Endothelial cell of umbilical vein (primary cell): ENCODE measurements at regions not wholly inside any gene's neighbourhood (a gene's known extent, or its start where the extent isn't known, plus 50 kb on each side); places are given as distances from the start of the nearest gene placed in this dataset.

Experiments used
- BruUV-seq: library from RNA; stranded (reverse); fragments of 400-500 nt; replicated peaks from 2 replicates; lab custom pipeline; 2021; lab: Mats Ljungman, UMichigan
- CTCF ChIA-PET: fragments of 300-600, 350-600 bp; sonication (Branson Sonifier 250); formaldehyde crosslinking; loops from one replicate; lab custom pipeline; 2021; ENCODE audit warnings: antibody characterized with exemption, inconsistent platforms; lab: Charles Lee
- POLR2A ChIA-PET: fragments of 300-600, 350-600 bp; sonication (Branson Sonifier 250); formaldehyde crosslinking; loops from one replicate; lab custom pipeline; 2021; ENCODE audit warnings: antibody characterized with exemption, inconsistent platforms; lab: Charles Lee
- DNase-seq: peaks from one replicate; pipeline ENCODE4 v3.0.0-alpha.2; 2011; ENCODE audit warnings: low read depth, low spot score
- FAIRE-seq: peaks from 2 replicates; lab custom pipeline; 2011; peaks lifted over from hg19 to GRCh38; lab: Jason Lieb, UNC
- H2AFZ ChIP-seq: 2 replicates; pipeline ENCODE4 v1.6.0; 2012; ENCODE audit warnings: low read depth, low read length, control low read depth, inconsistent platforms
- H3K27ac ChIP-seq: 2 replicates; pipeline ENCODE4 v1.5.1; 2011; ENCODE audit warnings: low read depth, mild to moderate bottlenecking, control low read depth, low read length, moderate library complexity; ENCODE audit not compliant: insufficient read depth
- H3K27me3 ChIP-seq, 2 experiments: 2 replicates each; pipeline versions ENCODE4 v1.6.0 to v1.6.1; 2011; ENCODE audit warnings: low read length in 2 of 2, mixed read lengths in 1 of 2; ENCODE audit not compliant: control insufficient read depth in 2 of 2, insufficient read depth in 2 of 2
- H3K36me3 ChIP-seq, 2 experiments: 2 replicates in 1 of 2; 3 replicates in 1 of 2; pipeline ENCODE4 v1.5.1; 2011; ENCODE audit warnings: low read length in 2 of 2, mild to moderate bottlenecking in 1 of 2, moderate library complexity in 1 of 2; ENCODE audit not compliant: control insufficient read depth in 2 of 2, insufficient read depth in 2 of 2; ENCODE audit errors: extremely low read depth in 1 of 2
- H3K4me1 ChIP-seq: 3 replicates; pipeline ENCODE4 v1.5.1; 2011; ENCODE audit warnings: mild to moderate bottlenecking, low read length; ENCODE audit not compliant: control insufficient read depth, insufficient read depth; ENCODE audit errors: extremely low read depth
- H3K4me2 ChIP-seq: 2 replicates; pipeline ENCODE4 v1.6.1; 2011; ENCODE audit warnings: low read length, control low read depth, mixed read lengths; ENCODE audit not compliant: insufficient read depth
- H3K4me3 ChIP-seq, 3 experiments: fragments of 200-600 bp in 1 of 3; sonication (generic), shearing (Covaris generic) in 1 of 3; replicated peaks in 1 of 3; 2 replicates each; pipeline ENCODE4 v1.5.1; 2011 to 2016; ENCODE audit warnings: control low read depth in 3 of 3, low read length in 3 of 3, mild to moderate bottlenecking in 2 of 3, inconsistent platforms in 1 of 3, low read depth in 1 of 3, moderate library complexity in 1 of 3; ENCODE audit not compliant: insufficient read depth in 1 of 3
- H3K79me2 ChIP-seq: 2 replicates; pipeline ENCODE4 v1.6.0; 2012; ENCODE audit warnings: low read length, inconsistent platforms; ENCODE audit not compliant: control insufficient read depth, insufficient read depth
- H3K9ac ChIP-seq: replicated peaks from 2 replicates; pipeline ENCODE3; 2011; ENCODE audit warnings: low read length, control low read depth; ENCODE audit not compliant: insufficient read depth; ENCODE audit errors: extremely low read depth
- H3K9me1 ChIP-seq: replicated peaks from 3 replicates; pipeline ENCODE4 v1.6.0; 2011; ENCODE audit warnings: mild to moderate bottlenecking, low read length; ENCODE audit not compliant: control insufficient read depth, insufficient read depth; ENCODE audit errors: extremely low read depth
- H3K9me3 ChIP-seq: replicated peaks from 2 replicates; pipeline ENCODE4 v1.5.1; 2012; ENCODE audit warnings: low read length, inconsistent platforms; ENCODE audit not compliant: control insufficient read depth, insufficient read depth
- H4K20me1 ChIP-seq: replicated peaks from 2 replicates; pipeline ENCODE3; 2011; ENCODE audit warnings: mild to moderate bottlenecking, low read length; ENCODE audit not compliant: control insufficient read depth, insufficient read depth; ENCODE audit errors: extremely low read depth
- EZH2 ChIP-seq: IDR thresholded peaks from 2 replicates; pipeline ENCODE4 v1.6.1; 2012; ENCODE audit warnings: borderline replicate concordance, low read depth, mild to moderate bottlenecking, moderate library complexity, low read length, inconsistent platforms; ENCODE audit not compliant: severe bottlenecking
- FOS ChIP-seq: IDR thresholded peaks from 2 replicates; pipeline ENCODE4 v1.6.1; 2011; ENCODE audit warnings: mild to moderate bottlenecking, low read length, moderate library complexity, borderline replicate concordance; ENCODE audit not compliant: insufficient read depth
- GATA2 ChIP-seq: IDR thresholded peaks from 2 replicates; pipeline ENCODE4 v1.7.0; 2011; ENCODE audit warnings: low read depth, mild to moderate bottlenecking, moderate library complexity, mixed read lengths, low read length; ENCODE audit not compliant: insufficient read length, insufficient read depth
- JUN ChIP-seq: IDR thresholded peaks from 2 replicates; pipeline ENCODE4 v1.6.1; 2011; ENCODE audit warnings: borderline replicate concordance, low read depth; ENCODE audit not compliant: insufficient read length, insufficient read depth
- MYC ChIP-seq: IDR thresholded peaks from one replicate; pipeline ENCODE4 v1.6.1; 2011; ENCODE audit warnings: mild to moderate bottlenecking, low read depth, low read length
- POLR2A ChIP-seq: IDR thresholded peaks from 2 replicates; pipeline ENCODE4 v1.6.1; 2012; ENCODE audit warnings: low read depth, mild to moderate bottlenecking, control low read depth, low read length
- POLR2AphosphoS5 ChIP-seq: IDR thresholded peaks from 2 replicates; pipeline ENCODE4 v1.6.1; 2012; ENCODE audit warnings: low read depth, mild to moderate bottlenecking, control low read depth, low read length, moderate library complexity; ENCODE audit not compliant: insufficient read depth
- dilution Hi-C: fragments of 300-500 bp; cut with MboI; formaldehyde crosslinking; loops from one replicate; pipeline ENCODE4 v1.15.0; 2019; ENCODE audit warnings: low sequenced_read_pairs; ENCODE audit not compliant: extremely low pct_ligation_motif_present
- intact Hi-C: fragments of 100-400 bp; cut with micrococcal nuclease; formaldehyde crosslinking; loops from one replicate; pipeline ENCODE4 v1.10.0; 2022
- TF ChIP-seq, protein P1 (sequence below), 2 donors: IDR thresholded peaks; 1 replicate in 1 of 2; 2 replicates in 1 of 2; pipeline ENCODE4 v1.5.1; 2011; ENCODE audit warnings: low read length in 2 of 2, mild to moderate bottlenecking in 2 of 2, moderate library complexity in 2 of 2, control low read depth in 1 of 2, inconsistent platforms in 1 of 2, low read depth in 1 of 2; ENCODE audit not compliant: insufficient read depth in 1 of 2; ENCODE audit errors: extremely low read depth in 1 of 2
- TF ChIP-seq, protein P2 (sequence below): IDR thresholded peaks from 2 replicates; pipeline ENCODE4 v1.6.1; 2011; ENCODE audit not compliant: insufficient read depth, insufficient read length

DNA sequence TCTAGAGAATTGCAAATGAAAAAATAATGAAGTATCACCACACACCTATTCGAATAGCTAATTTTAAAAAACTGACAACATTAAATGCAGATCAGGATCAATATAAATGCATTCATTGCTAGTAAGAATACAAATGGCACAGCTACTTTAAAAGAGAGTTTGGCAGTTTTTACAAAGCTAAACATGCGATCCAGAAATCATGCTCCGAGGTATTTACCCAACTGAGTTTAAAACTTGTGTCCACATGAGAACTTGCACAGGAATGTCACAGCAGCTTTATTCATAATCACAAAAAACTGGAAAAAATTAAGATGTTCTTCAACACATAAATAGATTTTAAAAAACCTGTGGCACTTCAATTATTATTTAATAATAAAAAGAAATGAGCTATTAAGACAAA lies 345.5 kb upstream of the TRPC7 start:
- H3K9me3 ChIP-seq = no peaks in the 10 kb centered on the region
- no peaks in the 10 kb centered on the region for H3K4me1 ChIP-seq
- H3K36me3 ChIP-seq = no peaks in the 10 kb centered on the region
- H2AFZ ChIP-seq = no peak overlapping the region
- peaks cover 0 to 2% of the 10 kb centered on the region in 2 experiments for H3K27me3 ChIP-seq
- H3K79me2 ChIP-seq = no peaks in the 10 kb centered on the region
- no TSS peak for BruUV-seq
- no peaks in the 10 kb centered on the region for H3K9me1 ChIP-seq
- DNase-seq (no peak), FAIRE-seq (no peak)
- H3K27ac ChIP-seq = no peak overlapping the region
- H3K9ac ChIP-seq = no peak overlapping the region
- TF ChIP-seq GATA2 (no peak), MYC (no peak), JUN (no peak), POLR2AphosphoS5 (no peak), POLR2A (no peak), FOS (no peak), EZH2 (no peak)
- TF ChIP-seq, protein P1, sequence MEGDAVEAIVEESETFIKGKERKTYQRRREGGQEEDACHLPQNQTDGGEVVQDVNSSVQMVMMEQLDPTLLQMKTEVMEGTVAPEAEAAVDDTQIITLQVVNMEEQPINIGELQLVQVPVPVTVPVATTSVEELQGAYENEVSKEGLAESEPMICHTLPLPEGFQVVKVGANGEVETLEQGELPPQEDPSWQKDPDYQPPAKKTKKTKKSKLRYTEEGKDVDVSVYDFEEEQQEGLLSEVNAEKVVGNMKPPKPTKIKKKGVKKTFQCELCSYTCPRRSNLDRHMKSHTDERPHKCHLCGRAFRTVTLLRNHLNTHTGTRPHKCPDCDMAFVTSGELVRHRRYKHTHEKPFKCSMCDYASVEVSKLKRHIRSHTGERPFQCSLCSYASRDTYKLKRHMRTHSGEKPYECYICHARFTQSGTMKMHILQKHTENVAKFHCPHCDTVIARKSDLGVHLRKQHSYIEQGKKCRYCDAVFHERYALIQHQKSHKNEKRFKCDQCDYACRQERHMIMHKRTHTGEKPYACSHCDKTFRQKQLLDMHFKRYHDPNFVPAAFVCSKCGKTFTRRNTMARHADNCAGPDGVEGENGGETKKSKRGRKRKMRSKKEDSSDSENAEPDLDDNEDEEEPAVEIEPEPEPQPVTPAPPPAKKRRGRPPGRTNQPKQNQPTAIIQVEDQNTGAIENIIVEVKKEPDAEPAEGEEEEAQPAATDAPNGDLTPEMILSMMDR (IDR thresholded peaks at IDR 0.05; ENCODE audit: extremely low read depth in 1 of 2, insufficient read depth in 1 of 2, low read depth in 1 of 2, low read length in 2 of 2) = no peak
- TF ChIP-seq, protein P2, sequence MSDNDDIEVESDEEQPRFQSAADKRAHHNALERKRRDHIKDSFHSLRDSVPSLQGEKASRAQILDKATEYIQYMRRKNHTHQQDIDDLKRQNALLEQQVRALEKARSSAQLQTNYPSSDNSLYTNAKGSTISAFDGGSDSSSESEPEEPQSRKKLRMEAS = no peak
- no peak overlapping the region for H3K4me2 ChIP-seq
- intact Hi-C loops (no loop called here), dilution Hi-C loops (no loop called here)
- H3K4me3 ChIP-seq = no peak overlapping the region
- POLR2A ChIA-PET = no interaction called here
- CTCF ChIA-PET = interaction anchor here (1.0 to 1.2 kb wide), 2 partner anchors 39 to 59 kb away, joined by 3 read pairs; no protein-coding TSS in a partner anchor
- no peaks in the 10 kb centered on the region for H4K20me1 ChIP-seq
